Endometrium (tissue), 2 donors: ENCODE measurements at regions not wholly inside any gene's neighbourhood (a gene's known extent, or its start where the extent isn't known, plus 50 kb on each side); places are given as distances from the start of the nearest gene placed in this dataset.

ENCODE experiments used
- FAIRE-seq: peaks from 2 replicates; lab custom pipeline; 2012; peaks lifted over from hg19 to GRCh38; lab: Jason Lieb, UNC
- donor health status: control.
- donor health status: control.

DNA sequence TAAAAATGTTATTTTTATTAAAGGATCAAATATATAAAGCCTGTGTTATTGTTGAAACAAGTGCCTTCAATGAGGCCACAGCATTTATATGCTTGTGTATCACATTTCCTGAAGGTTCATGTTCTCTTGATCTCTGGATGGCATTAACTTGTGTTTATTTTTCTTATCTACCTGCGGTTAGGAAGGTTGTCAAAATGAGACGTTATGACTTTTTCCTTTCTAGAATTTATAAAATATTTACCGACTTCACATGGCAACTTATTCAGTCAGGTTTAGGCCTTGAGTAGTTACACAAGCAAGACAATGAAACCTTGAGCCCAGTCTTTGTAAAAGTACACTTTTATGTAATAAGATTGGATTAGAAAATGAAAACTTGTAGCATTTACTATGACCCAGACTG, 196.4 kb upstream of the ACVR2A start:
- no peak for FAIRE-seq

DNA sequence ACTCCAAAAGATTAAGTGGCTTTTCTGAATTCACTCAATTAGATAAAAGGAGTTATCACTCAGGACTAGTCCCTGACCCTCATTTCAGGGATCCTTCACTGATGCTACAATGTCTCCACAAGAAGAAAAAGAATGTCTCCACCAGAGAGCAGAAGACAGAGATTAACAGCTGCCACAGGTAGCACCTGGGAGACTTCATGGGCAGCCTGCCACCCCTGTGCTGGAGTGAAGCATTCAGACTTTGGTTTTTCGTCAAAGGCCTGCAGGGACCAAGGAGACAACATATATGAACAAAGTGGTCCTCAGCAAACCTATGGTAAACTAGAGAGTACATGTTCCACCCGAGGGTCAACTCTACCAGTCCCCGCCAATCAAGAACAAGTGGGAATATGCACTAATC, 197.0 kb upstream of the ACVR2A start:
- no peak for FAIRE-seq

GRCh38 chr2:147646818-147647468, 197.9 kb upstream of the ACVR2A start:
- no peak for FAIRE-seq

- no peak for FAIRE-seq
Measured at GRCh38 chr2:147644491-147644890, 200.3 kb upstream of the ACVR2A start.

DNA sequence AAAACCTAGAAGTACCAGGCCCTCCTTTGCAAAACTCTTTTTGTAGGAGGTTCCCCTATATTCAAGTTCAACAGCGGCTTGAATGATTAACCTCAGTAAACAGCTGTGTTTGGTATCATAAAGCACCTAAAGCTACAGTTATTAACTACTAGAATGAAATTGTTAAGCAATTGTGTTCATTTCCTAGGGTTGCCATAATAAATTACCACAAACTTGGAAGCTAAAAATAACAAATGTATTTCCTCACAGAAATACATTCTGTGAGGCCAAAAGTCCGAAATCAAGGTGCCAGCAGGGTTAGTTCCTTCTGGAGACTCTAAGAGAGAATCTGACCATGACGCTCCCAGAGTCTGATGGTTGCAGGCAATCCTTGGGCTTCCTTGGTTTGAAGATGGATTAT, 202.1 kb upstream of the ACVR2A start:
- no peak for FAIRE-seq

GRCh38 chr2:147641651-147642050, 203.2 kb upstream of the ACVR2A start:
- FAIRE-seq, result no peak

DNA sequence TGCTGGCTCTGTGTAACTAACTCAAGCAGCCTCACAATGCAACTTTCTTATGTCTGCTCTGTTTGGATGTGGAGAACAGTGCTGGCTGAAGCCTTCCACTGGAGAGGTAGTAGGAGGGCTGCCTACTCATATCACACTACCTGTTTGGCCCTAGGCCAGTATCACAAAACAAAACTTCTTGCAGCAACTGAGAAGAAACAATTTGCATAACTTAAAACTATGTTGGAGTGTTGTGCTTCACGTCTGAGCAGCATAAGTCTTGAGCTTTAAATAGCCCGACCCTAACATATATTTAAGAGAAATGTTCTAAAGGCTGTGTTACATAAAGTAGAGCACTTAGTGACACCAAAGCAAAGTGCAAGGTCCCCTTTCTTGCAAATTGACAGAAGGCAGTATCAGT, 204.9 kb upstream of the ACVR2A start:
- FAIRE-seq, result no peak

- FAIRE-seq, result no peak
Measured at GRCh38 chr2:147639386-147639785, 205.4 kb upstream of the ACVR2A start.

- FAIRE-seq, result no peak
Measured at GRCh38 chr2:147636886-147637285, 207.9 kb upstream of the ACVR2A start.

DNA sequence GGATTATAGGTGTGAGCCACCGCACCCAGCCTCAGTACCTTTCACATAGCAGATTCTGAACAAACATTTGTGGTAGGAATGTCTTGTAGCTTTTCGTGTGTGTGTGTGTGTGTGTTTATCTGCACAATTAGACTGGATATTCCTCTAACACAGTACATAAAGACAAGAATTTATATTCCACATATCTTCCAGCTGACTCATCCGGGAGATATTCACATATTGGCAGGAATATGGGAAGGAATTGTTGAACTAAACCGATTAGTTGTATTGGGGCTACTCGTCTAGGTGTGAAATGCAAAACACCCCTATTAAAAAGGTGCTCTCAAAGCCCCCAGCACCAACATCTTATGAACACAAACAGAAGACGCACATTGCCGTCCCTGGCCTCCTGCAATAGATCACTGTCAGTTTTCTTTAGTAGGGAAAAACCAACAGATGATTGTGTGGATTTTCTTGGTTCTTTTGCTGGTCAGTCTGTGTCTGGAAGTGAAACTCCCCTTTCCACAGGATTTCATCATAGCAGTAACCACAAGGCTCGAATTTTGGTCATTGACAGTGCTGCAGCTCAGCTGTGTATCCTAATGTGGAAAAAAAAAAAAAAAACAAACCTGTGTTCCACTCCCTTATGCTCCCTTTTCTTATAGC, 208.5 kb upstream of the ACVR2A start:
- no peak for FAIRE-seq

- no peak for FAIRE-seq
Measured at GRCh38 chr2:147634826-147635225, 210.0 kb upstream of the ACVR2A start.

- FAIRE-seq, result no peak
Measured at GRCh38 chr2:147632198-147632597, 212.6 kb upstream of the ACVR2A start.

- no peak for FAIRE-seq
Measured at GRCh38 chr2:147631294-147631693, 213.5 kb upstream of the ACVR2A start.

DNA sequence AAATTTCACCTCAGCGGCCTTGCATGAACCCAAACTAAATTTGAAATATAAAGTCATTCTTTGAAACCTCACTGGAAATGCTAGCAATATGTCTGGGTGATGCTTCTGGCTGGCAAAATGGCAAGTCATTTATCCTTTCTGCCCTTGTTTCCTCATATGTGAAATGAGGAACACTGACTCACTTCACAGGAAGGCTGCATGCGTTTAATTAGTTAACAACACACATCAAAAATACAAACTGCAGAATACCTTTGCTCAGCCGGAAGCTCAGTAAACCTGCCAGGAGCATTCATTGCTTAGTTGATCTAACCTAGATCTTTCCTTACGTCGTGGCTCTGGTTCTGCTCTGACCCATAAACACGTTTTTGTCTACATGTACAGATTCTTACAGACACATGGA, 214.2 kb upstream of the ACVR2A start:
- no peak for FAIRE-seq

DNA sequence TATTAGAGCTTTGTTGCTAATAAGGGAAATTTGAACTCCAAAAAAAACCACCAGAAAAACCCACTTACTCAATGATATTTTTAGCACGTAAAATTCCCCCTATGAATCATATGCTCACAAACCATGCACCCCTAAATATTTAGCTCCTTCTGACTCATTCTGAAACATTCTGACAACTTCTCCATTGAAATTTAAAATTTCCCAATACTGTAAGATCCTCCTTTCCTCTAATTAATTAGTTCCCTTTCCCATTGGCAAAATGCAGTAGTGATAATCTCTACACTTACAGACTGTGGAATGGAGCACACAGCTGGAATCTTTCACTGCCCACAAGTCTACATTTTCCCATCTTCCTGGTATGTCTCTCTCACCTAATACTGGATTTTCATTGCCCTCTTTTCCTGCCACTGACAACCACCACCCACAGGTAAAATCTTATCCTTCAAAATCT, 215.8 kb upstream of the ACVR2A start:
- no peak for FAIRE-seq

GRCh38 chr2:147623328-147623727, 221.5 kb upstream of the ACVR2A start:
- FAIRE-seq, result no peak

DNA sequence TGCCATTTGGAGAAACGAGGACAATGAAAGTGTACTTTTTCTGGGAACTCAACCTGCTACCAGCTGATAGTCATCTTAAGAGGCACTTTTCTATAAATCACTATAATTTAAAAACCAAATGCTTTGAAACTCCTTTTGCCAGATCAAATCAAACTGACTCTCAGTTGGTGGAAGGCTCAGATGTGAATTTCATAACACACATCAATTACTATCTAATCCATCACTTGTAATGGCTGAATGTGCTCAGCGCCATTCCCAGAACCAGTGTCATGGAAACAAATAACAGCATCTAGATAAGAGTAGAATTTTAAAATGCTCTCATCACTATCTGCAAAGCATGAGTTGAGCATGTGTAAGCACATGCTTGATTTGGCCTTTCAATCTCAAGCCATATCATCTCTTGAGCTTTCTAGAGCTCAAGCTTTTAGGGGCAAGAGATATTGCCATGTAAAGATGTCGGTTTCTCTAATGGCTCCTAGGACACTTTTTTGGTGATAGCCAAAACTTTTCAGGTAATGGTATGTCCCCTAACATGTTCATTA, 223.1 kb upstream of the ACVR2A start:
- no peak for FAIRE-seq

GRCh38 chr2:147619808-147620207, 225.0 kb upstream of the ACVR2A start:
- FAIRE-seq, result no peak

DNA sequence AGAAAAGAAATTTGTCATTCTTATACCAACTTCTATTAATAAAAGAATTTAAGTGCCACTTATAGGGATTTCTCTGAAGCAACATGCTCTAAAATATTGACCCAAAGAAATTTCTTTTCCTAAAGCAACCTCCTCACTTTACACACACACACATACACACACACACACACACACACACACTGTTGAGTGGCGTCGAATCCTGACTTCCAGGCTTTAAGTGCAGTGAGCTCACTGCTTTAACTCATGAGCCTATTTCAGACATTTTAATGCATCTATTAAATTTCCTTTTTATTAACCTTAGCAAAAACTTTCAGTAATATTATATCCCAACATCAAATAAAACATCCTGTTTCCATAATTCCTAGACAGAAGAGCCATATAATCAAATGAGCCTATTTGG, 229.1 kb upstream of the ACVR2A start:
- FAIRE-seq, result no peak

DNA sequence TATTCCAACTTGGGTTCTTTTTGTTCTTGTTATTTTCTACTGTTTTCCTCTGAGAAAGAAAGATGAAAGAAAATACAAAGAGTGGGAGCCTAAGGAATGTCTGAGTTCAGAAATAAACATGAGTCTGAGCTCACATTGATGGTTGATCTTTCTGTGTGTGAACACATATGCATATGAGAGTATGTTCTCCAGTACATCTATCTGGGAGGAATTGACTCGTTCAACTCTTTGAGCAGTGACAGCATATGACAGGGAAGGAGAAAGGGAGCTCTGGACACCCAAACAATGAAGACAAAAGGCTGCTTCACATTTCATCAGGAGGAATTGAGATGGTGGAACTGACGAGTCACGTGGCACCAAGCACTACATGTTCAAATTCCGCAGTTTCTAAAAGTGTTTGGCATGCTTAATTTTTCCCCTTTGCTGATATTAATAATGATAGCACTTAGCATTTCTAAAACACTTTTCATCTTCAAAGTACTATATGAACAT, 229.8 kb upstream of the ACVR2A start:
- FAIRE-seq, result no peak

GRCh38 chr2:147614471-147614870, 230.4 kb upstream of the ACVR2A start:
- FAIRE-seq, result no peak

GRCh38 chr2:147610496-147611040, 234.3 kb upstream of the ACVR2A start:
- no peak for FAIRE-seq

GRCh38 chr2:147609301-147609700, 235.5 kb upstream of the ACVR2A start:
- FAIRE-seq, result no peak
